ENCODE measurements at regions not wholly inside any gene's neighbourhood (a gene's known extent, or its start where the extent isn't known, plus 50 kb on each side); places are given as distances from the start of the nearest gene placed in this dataset.

GRCh38 chr18:53941601-53942338, 282.7 kb downstream of the MBD2 start:
- Histone ChIP-seq H3K4me1 (no peaks in the 10 kb centered on the region), H3K4me3 (replicated peaks in 1 of 3) (no peak overlapping the region), H3K9me3 (no peaks in the 10 kb centered on the region), H3K36me3 (no peaks in the 10 kb centered on the region), H3K27me3 (no peaks in the 10 kb centered on the region), H3K27ac (no peak overlapping the region)
- DNase-seq = no peak
- intact Hi-C loops (cut with DNase I) = no loop called here
- TF ChIP-seq CTCF (IDR thresholded peaks at IDR 0.05) (no peak), POLR2A (IDR thresholded peaks at IDR 0.05) (no peak)

- no peaks in the 10 kb centered on the region for H3K4me1 ChIP-seq
- H3K27me3 ChIP-seq = no peaks in the 10 kb centered on the region
- 68 to 81% methylated on average over 3 of the region's 3 CpGs for WGBS, 2 donors
- no peaks in the 10 kb centered on the region for H3K36me3 ChIP-seq
- H3K4me3 ChIP-seq (replicated peaks in 1 of 3) = no peak overlapping the region
- no peaks in the 10 kb centered on the region for H3K9me3 ChIP-seq
- DNase-seq = no peak
- intact Hi-C loops (cut with DNase I) = no loop called here
- no peak for TF ChIP-seq POLR2A (IDR thresholded peaks at IDR 0.05)
- no peak overlapping the region for H3K27ac ChIP-seq
These were observed 287.4 kb downstream of the MBD2 start for GRCh38 chr18:53937037-53937436.

- no peak for DNase-seq
- Histone ChIP-seq H3K36me3 (no peaks in the 10 kb centered on the region), H3K9me3 (no peaks in the 10 kb centered on the region), H3K27me3 (no peaks in the 10 kb centered on the region), H3K4me1 (no peaks in the 10 kb centered on the region), H3K4me3 (replicated peaks in 1 of 3) (no peak overlapping the region), H3K27ac (no peak overlapping the region)
- 68 to 75% methylated on average over 2 of the region's 2 CpGs for WGBS, 2 donors
- intact Hi-C loops (cut with DNase I) = no loop called here
- TF ChIP-seq POLR2A (IDR thresholded peaks at IDR 0.05) (no peak), CTCF (IDR thresholded peaks at IDR 0.05) (no peak)
These were observed 288.7 kb downstream of the MBD2 start for GRCh38 chr18:53935803-53936202.

GRCh38 chr18:53935399-53935798, 289.1 kb downstream of the MBD2 start:
- Histone ChIP-seq H3K4me1 (no peaks in the 10 kb centered on the region), H3K4me3 (replicated peaks in 1 of 3) (no peak overlapping the region), H3K9me3 (no peaks in the 10 kb centered on the region), H3K27me3 (no peaks in the 10 kb centered on the region), H3K27ac (no peak overlapping the region), H3K36me3 (no peaks in the 10 kb centered on the region)
- intact Hi-C loops (cut with DNase I) = no loop called here
- TF ChIP-seq POLR2A (IDR thresholded peaks at IDR 0.05) (no peak), CTCF (IDR thresholded peaks at IDR 0.05) (no peak)
- WGBS, 2 donors = 68 to 94% methylated on average over 2 of the region's 2 CpGs
- no peak for DNase-seq

GRCh38 chr18:53920312-53921075, 304.0 kb downstream of the MBD2 start:
- WGBS, 2 donors = 91 to 96% methylated on average over 25 of the region's 25 CpGs
- no peaks in the 10 kb centered on the region for H3K4me1 ChIP-seq

More at GRCh38 chr18:53920312-53921075, 304.0 kb downstream of the MBD2 start:
- no peak for TF ChIP-seq CTCF (IDR thresholded peaks at IDR 0.05)
- no peak for TF ChIP-seq POLR2A (IDR thresholded peaks at IDR 0.05)
- Histone ChIP-seq H3K4me3 (replicated peaks in 1 of 3) (no peak overlapping the region), H3K27ac (no peak overlapping the region), H3K9me3 (no peaks in the 10 kb centered on the region), H3K27me3 (no peaks in the 10 kb centered on the region), H3K36me3 (no peaks in the 10 kb centered on the region)
- no peak for DNase-seq
- intact Hi-C loops (cut with DNase I) = no loop called here

All from thyroid gland (tissue), 4 donors.